ENCODE measurements at regions not wholly inside any gene's neighbourhood (a gene's known extent, or its start where the extent isn't known, plus 50 kb on each side); places are given as distances from the start of the nearest gene placed in this dataset.

DNA sequence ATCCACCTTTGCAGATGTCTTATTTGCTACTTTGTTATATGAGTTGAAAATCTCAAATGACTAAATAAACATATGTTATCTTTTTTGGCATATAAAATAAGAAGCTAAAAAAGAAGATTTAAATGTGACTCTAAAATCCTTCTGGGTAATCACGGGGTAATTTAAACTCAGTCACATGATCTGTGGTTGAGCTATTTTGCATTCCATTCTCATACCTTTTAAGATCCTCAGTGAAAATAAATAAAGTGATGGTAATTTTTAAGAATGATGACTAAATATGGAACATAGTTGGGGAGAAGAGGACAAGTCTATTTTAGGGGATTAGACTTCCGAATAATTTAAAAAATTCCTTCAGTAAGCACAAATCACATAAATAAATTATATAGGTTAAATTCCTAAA, 1076.8 kb downstream of the TUSC7 start:
- no peaks in the 10 kb centered on the region for H3K27me3 ChIP-seq (ENCODE audit: control insufficient read depth in 2 of 2, insufficient read depth in 1 of 2, low read length in 1 of 2)
- WGBS = 91% methylated on average over 2 of the region's 2 CpGs
- no peak for DNase-seq (ENCODE audit: low read depth in 6 of 9, low spot score in 9 of 9)
- no peaks in the 10 kb centered on the region for H3K4me1 ChIP-seq (ENCODE audit: control insufficient read depth in 2 of 2, insufficient read depth in 2 of 2, low read length in 2 of 2)
- H3K27ac ChIP-seq (ENCODE audit: low read depth in 1 of 2, low read length in 1 of 2) = no peak overlapping the region
- no peak overlapping the region for H3K4me3 ChIP-seq (ENCODE audit: low read length in 2 of 2)
- H3K36me3 ChIP-seq (ENCODE audit: control insufficient read depth in 2 of 2, insufficient read depth in 2 of 2, low read length in 1 of 2) = no peaks in the 10 kb centered on the region
- H3K9me3 ChIP-seq (ENCODE audit: control insufficient read depth in 2 of 2, insufficient read depth in 1 of 2, low read length in 1 of 2) = no peaks in the 10 kb centered on the region

DNA sequence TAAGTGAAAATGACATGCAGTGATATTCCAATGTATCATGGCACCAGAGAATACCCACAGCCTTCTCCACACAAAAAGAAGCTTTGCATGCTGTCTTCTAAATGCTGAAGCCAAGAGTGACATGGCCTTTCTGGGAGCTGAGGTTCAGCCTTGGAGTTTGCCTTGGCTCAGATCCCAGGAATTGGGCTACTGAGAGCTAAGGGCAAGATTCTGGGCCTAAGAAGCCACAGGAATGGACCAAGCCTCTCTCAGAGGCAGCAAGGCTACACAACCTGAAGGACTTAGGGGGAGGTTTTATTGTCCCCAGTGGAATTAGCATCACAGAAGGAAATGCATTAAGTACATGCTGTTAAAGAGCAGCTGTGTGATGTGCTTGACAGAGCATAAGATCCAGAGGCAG, 1078.5 kb downstream of the TUSC7 start:
- no peaks in the 10 kb centered on the region for H3K27me3 ChIP-seq (ENCODE audit: control insufficient read depth in 2 of 2, insufficient read depth in 1 of 2, low read length in 1 of 2)
- H3K4me1 ChIP-seq (ENCODE audit: control insufficient read depth in 2 of 2, insufficient read depth in 2 of 2, low read length in 2 of 2) = no peaks in the 10 kb centered on the region
- no peaks in the 10 kb centered on the region for H3K36me3 ChIP-seq (ENCODE audit: control insufficient read depth in 2 of 2, insufficient read depth in 2 of 2, low read length in 1 of 2)
- no peaks in the 10 kb centered on the region for H3K9me3 ChIP-seq (ENCODE audit: control insufficient read depth in 2 of 2, insufficient read depth in 1 of 2, low read length in 1 of 2)
- no peak overlapping the region for H3K27ac ChIP-seq (ENCODE audit: low read depth in 1 of 2, low read length in 1 of 2)
- DNase-seq (ENCODE audit: low read depth in 6 of 9, low spot score in 9 of 9) = no peak
- H3K4me3 ChIP-seq (ENCODE audit: low read length in 2 of 2) = no peak overlapping the region

DNA sequence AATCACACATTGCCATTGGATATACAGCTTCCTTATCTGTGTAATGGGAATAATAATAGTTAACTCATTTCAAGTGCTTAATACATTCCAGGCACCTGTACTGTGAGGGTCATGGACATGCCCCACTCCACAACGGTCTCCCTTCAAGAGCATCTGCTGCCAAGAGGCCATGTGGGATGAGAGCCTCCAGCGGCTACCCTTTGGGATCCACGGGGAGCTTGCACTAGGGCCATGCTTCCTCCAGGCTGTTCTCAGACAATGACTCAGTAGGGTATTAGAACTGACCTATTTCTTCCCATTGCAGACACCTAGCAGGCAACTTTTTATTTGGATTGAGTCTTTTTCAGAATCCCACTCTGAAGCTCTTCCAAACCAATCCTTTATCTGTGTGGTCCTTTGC, 1078.9 kb downstream of the TUSC7 start:
- H3K4me3 ChIP-seq (ENCODE audit: low read length in 2 of 2) = no peak overlapping the region
- H3K4me1 ChIP-seq (ENCODE audit: control insufficient read depth in 2 of 2, insufficient read depth in 2 of 2, low read length in 2 of 2) = no peaks in the 10 kb centered on the region
- DNase-seq (ENCODE audit: low read depth in 6 of 9, low spot score in 9 of 9) = no peak
- no peak overlapping the region for H3K27ac ChIP-seq (ENCODE audit: low read depth in 1 of 2, low read length in 1 of 2)
- H3K27me3 ChIP-seq (ENCODE audit: control insufficient read depth in 2 of 2, insufficient read depth in 1 of 2, low read length in 1 of 2) = no peaks in the 10 kb centered on the region
- WGBS = 93% methylated on average over 3 of the region's 3 CpGs
- H3K36me3 ChIP-seq (ENCODE audit: control insufficient read depth in 2 of 2, insufficient read depth in 2 of 2, low read length in 1 of 2) = no peaks in the 10 kb centered on the region
- no peaks in the 10 kb centered on the region for H3K9me3 ChIP-seq (ENCODE audit: control insufficient read depth in 2 of 2, insufficient read depth in 1 of 2, low read length in 1 of 2)

DNA sequence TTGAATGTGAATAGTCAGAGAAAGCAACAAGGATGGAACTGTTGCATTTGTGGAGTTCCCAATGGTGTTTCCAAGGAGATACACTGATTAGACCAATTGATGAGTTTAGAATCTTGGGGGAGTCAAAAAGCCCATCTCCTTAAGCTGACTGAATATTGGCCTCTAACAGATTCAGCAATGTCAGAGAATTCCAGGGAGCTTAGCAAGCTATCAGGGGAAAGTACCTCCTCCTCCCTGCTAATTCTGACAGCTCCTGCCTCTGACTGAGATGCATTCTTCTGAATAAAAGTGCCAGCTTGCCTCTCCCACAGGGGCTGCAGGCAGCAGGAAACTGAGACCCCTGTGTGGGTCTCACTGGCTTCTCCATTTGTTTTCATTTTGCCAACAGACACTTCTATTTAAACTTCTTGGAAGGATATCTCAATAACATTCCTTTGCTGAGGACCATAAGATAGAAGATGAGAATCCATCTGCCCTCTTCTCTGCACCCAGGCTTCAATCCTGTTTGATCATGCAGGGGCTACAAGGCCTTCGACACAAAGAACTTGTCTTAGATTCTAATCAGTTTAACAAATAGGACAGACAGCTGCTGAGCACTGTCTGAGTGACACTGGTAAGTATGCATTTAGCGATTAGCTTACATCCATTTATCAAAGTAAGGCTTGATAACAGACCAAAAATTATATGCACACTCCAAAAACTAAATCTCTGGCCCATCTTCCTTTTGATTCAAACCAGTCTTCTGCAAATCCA, 1080.8 kb downstream of the TUSC7 start:
- H3K36me3 ChIP-seq (ENCODE audit: control insufficient read depth in 2 of 2, insufficient read depth in 2 of 2, low read length in 1 of 2) = no peaks in the 10 kb centered on the region
- H3K27me3 ChIP-seq (ENCODE audit: control insufficient read depth in 2 of 2, insufficient read depth in 1 of 2, low read length in 1 of 2) = no peaks in the 10 kb centered on the region
- 91% methylated on average over 2 of the region's 2 CpGs for WGBS
- no peak for DNase-seq (ENCODE audit: low read depth in 6 of 9, low spot score in 9 of 9)
- H3K27ac ChIP-seq (ENCODE audit: low read depth in 1 of 2, low read length in 1 of 2) = no peak overlapping the region
- no peaks in the 10 kb centered on the region for H3K9me3 ChIP-seq (ENCODE audit: control insufficient read depth in 2 of 2, insufficient read depth in 1 of 2, low read length in 1 of 2)
- H3K4me1 ChIP-seq (ENCODE audit: control insufficient read depth in 2 of 2, insufficient read depth in 2 of 2, low read length in 2 of 2) = no peaks in the 10 kb centered on the region
- H3K4me3 ChIP-seq (ENCODE audit: low read length in 2 of 2) = no peak overlapping the region

DNA sequence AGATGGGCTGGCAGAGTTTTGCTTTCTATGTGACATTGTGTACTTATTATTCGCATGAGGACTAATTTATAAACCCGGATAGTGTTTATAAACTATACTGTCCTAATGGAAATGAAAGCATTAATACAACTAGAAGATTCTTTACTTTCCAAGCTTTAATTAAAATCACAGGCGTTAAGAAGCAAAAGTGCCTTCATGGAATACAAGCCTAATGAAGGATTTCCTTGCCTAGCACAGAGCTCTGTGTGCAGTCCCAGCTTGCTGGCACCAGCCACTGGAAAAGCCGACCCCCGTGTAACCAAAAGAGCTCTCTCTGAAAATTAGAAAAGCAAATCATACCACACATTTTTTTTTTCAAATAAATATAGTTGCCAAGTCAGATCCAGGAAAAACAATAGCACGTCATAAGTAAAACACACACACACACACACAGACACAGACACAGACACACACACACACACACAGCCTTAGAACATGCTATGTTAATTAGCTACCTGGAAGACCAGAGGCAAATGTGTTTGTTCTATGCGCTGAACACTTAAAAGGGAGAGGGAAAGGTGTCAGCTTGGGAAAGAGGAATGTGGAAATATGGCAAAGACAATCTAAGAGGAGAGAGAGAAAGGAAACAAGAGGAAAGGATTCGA, 1084.2 kb downstream of the TUSC7 start:
- H3K9me3 ChIP-seq (ENCODE audit: control insufficient read depth in 2 of 2, insufficient read depth in 1 of 2, low read length in 1 of 2) = no peaks in the 10 kb centered on the region
- WGBS = 88% methylated on average over 8 of the region's 8 CpGs
- no peak for DNase-seq (ENCODE audit: low read depth in 6 of 9, low spot score in 9 of 9)
- H3K27ac ChIP-seq (ENCODE audit: low read depth in 1 of 2, low read length in 1 of 2) = no peak overlapping the region
- H3K4me1 ChIP-seq (ENCODE audit: control insufficient read depth in 2 of 2, insufficient read depth in 2 of 2, low read length in 2 of 2) = no peaks in the 10 kb centered on the region
- no peaks in the 10 kb centered on the region for H3K36me3 ChIP-seq (ENCODE audit: control insufficient read depth in 2 of 2, insufficient read depth in 2 of 2, low read length in 1 of 2)
- no peaks in the 10 kb centered on the region for H3K27me3 ChIP-seq (ENCODE audit: control insufficient read depth in 2 of 2, insufficient read depth in 1 of 2, low read length in 1 of 2)
- H3K4me3 ChIP-seq (ENCODE audit: low read length in 2 of 2) = no peak overlapping the region

DNA sequence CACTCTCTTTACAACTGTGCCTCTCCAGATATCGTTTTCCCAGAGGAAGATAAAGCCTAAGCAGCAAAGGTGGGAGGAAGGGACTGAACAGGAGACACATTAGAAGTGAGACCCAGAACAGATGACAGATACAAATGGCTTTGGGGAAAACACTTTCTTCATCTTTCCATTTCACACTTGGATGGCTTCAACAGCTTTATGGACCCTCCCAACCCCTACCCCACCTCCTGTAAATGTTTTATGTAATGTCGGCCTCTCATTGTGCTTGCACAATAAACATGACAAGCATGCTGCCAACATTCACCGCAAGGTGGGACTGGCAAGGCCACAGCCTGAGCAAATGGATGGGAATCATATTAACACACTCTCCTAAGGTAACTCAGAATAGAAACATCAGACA, 1088.6 kb downstream of the TUSC7 start:
- H3K27me3 ChIP-seq (ENCODE audit: control insufficient read depth in 2 of 2, insufficient read depth in 1 of 2, low read length in 1 of 2) = no peaks in the 10 kb centered on the region
- H3K27ac ChIP-seq (ENCODE audit: low read depth in 1 of 2, low read length in 1 of 2) = no peak overlapping the region
- H3K4me3 ChIP-seq (ENCODE audit: low read length in 2 of 2) = no peak overlapping the region
- H3K9me3 ChIP-seq (ENCODE audit: control insufficient read depth in 2 of 2, insufficient read depth in 1 of 2, low read length in 1 of 2) = no peaks in the 10 kb centered on the region
- no peaks in the 10 kb centered on the region for H3K4me1 ChIP-seq (ENCODE audit: control insufficient read depth in 2 of 2, insufficient read depth in 2 of 2, low read length in 2 of 2)
- WGBS = 84% methylated on average over 3 of the region's 3 CpGs
- no peak for DNase-seq (ENCODE audit: low read depth in 6 of 9, low spot score in 9 of 9)
- H3K36me3 ChIP-seq (ENCODE audit: control insufficient read depth in 2 of 2, insufficient read depth in 2 of 2, low read length in 1 of 2) = no peaks in the 10 kb centered on the region

DNA sequence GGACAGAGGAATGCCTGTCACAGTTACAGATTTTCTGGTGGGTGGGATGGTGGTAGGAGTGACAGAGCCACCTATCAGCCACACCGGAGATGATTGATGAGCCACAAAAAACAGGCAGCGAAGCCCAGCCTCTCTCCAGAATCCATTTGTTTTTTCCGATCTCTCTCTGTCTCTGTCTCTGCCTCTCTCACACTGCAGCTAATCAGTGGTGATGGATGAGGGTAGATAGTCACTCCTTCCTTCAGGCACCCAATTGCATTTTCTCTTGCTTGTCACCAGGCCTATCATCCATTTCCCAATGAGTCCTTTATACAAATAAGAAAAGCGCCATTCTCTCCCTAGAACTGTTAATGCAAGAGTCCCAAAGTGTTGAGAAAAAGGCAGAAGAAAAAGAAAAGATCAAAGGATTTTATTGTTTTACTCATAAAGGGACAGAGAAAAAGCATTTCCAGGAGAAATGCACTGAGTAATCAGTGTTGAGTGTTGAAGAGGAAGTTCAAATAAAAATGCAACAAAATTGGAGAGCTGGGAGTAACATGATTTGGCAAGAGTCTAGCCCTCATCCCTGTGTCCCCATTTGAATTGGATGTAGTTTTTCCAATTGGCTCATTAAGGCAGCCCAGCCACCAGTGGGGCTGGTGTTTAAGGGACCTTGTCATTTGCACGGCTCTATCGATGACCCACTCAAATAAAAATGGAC, 1089.3 kb downstream of the TUSC7 start:
- DNase-seq (ENCODE audit: low read depth in 6 of 9, low spot score in 9 of 9) = no peak
- no peaks in the 10 kb centered on the region for H3K9me3 ChIP-seq (ENCODE audit: control insufficient read depth in 2 of 2, insufficient read depth in 1 of 2, low read length in 1 of 2)
- no peak overlapping the region for H3K4me3 ChIP-seq (ENCODE audit: low read length in 2 of 2)
- no peaks in the 10 kb centered on the region for H3K27me3 ChIP-seq (ENCODE audit: control insufficient read depth in 2 of 2, insufficient read depth in 1 of 2, low read length in 1 of 2)
- no peaks in the 10 kb centered on the region for H3K4me1 ChIP-seq (ENCODE audit: control insufficient read depth in 2 of 2, insufficient read depth in 2 of 2, low read length in 2 of 2)
- no peaks in the 10 kb centered on the region for H3K36me3 ChIP-seq (ENCODE audit: control insufficient read depth in 2 of 2, insufficient read depth in 2 of 2, low read length in 1 of 2)
- 87% methylated on average over 6 of the region's 6 CpGs for WGBS
- no peak overlapping the region for H3K27ac ChIP-seq (ENCODE audit: low read depth in 1 of 2, low read length in 1 of 2)

DNA sequence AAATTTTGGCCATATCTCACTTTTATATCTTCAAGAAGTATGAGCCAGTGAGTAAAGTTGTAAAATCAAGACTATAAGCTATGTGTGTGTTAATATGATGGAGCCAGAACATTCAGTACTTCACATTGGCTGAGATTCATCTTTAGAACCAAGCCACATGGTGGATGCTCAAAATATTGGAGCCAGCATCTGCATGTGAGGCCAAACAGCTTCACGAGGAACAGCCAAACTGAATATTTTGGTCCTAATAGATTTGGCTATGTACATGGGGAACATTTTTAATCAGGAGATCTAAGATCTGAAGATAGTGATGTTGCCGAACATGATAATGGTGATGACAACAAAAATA, 1089.8 kb downstream of the TUSC7 start:
- Histone ChIP-seq H3K4me1 (ENCODE audit: control insufficient read depth in 2 of 2, insufficient read depth in 2 of 2, low read length in 2 of 2) (no peaks in the 10 kb centered on the region), H3K36me3 (ENCODE audit: control insufficient read depth in 2 of 2, insufficient read depth in 2 of 2, low read length in 1 of 2) (no peaks in the 10 kb centered on the region), H3K27ac (ENCODE audit: low read depth in 1 of 2, low read length in 1 of 2) (no peak overlapping the region), H3K4me3 (ENCODE audit: low read length in 2 of 2) (no peak overlapping the region), H3K27me3 (ENCODE audit: control insufficient read depth in 2 of 2, insufficient read depth in 1 of 2, low read length in 1 of 2) (no peaks in the 10 kb centered on the region), H3K9me3 (ENCODE audit: control insufficient read depth in 2 of 2, insufficient read depth in 1 of 2, low read length in 1 of 2) (no peaks in the 10 kb centered on the region)
- no peak for DNase-seq (ENCODE audit: low read depth in 6 of 9, low spot score in 9 of 9)
- WGBS = 93% methylated on average over 2 of the region's 2 CpGs

DNA sequence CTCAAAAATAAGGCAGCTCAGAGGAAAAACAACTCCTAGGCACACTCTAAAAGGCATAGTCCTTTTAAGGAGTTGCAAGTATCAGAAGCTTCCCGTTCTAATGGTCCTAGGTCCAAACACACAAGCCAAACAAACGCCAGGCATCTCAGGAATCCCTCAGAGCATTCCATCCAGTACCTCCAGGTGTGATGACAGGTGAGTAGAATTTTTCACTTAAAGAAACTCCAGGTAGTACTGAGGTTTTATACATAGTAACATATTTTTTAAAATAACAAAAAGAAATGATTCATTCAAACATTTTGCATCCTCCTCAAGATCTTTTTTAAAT, 1092.3 kb downstream of the TUSC7 start:
- 71% methylated on average over 2 of the region's 2 CpGs for WGBS
- H3K36me3 ChIP-seq (ENCODE audit: control insufficient read depth in 2 of 2, insufficient read depth in 2 of 2, low read length in 1 of 2) = no peaks in the 10 kb centered on the region
- H3K27me3 ChIP-seq (ENCODE audit: control insufficient read depth in 2 of 2, insufficient read depth in 1 of 2, low read length in 1 of 2) = no peaks in the 10 kb centered on the region
- H3K9me3 ChIP-seq (ENCODE audit: control insufficient read depth in 2 of 2, insufficient read depth in 1 of 2, low read length in 1 of 2) = no peaks in the 10 kb centered on the region
- no peaks in the 10 kb centered on the region for H3K4me1 ChIP-seq (ENCODE audit: control insufficient read depth in 2 of 2, insufficient read depth in 2 of 2, low read length in 2 of 2)
- no peak overlapping the region for H3K27ac ChIP-seq (ENCODE audit: low read depth in 1 of 2, low read length in 1 of 2)
- H3K4me3 ChIP-seq (ENCODE audit: low read length in 2 of 2) = no peak overlapping the region
- DNase-seq (ENCODE audit: low read depth in 6 of 9, low spot score in 9 of 9) = no peak
